Stimulated activated CD4-positive, alpha-beta T cell treated with anti-CD3 and anti-CD28 coated beads, Interleukin-4, amount 100 ng/mL, for 48 hours (primary cell): ENCODE measurements at regions not wholly inside any gene's neighbourhood (a gene's known extent, or its start where the extent isn't known, plus 50 kb on each side); places are given as distances from the start of the nearest gene placed in this dataset.

Source experiments
- DNase-seq, 2 donors: peaks; one replicate each; pipeline ENCODE4 v3.0.0-alpha.2; 2020; ENCODE audit warnings: low read depth in 2 of 2

GRCh38 chr13:29713839-29714238 is 118.4 kb upstream of the SLC7A1 start:
- no peak for DNase-seq

GRCh38 chr13:29711776-29712175 is 116.3 kb upstream of the SLC7A1 start:
- DNase-seq, result no peak

- no peak for DNase-seq
Measured at GRCh38 chr13:29710511-29710910, 115.0 kb upstream of the SLC7A1 start.

GRCh38 chr13:29709407-29710069 is 114.0 kb upstream of the SLC7A1 start:
- DNase-seq, result no peak

GRCh38 chr13:29707876-29708543 is 112.5 kb upstream of the SLC7A1 start:
- DNase-seq, result peak; percentile 32 to 40

- DNase-seq, result no peak
Measured at GRCh38 chr13:29706923-29707322, 111.4 kb upstream of the SLC7A1 start.

- DNase-seq, result no peak
Measured at GRCh38 chr13:29704648-29705047, 109.2 kb upstream of the SLC7A1 start.

GRCh38 chr13:29703421-29703820 is 107.9 kb upstream of the SLC7A1 start:
- DNase-seq, result no peak

GRCh38 chr13:29702912-29703351 is 107.4 kb upstream of the SLC7A1 start:
- DNase-seq, result no peak

- DNase-seq, result no peak
Measured at GRCh38 chr13:29698106-29698505, 102.6 kb upstream of the SLC7A1 start.

- no peak for DNase-seq
Measured at GRCh38 chr13:29696606-29697005, 101.1 kb upstream of the SLC7A1 start.

- DNase-seq, result no peak
Measured at GRCh38 chr13:29693275-29693945, 97.9 kb upstream of the SLC7A1 start.

GRCh38 chr13:29689548-29689947 is 94.1 kb upstream of the SLC7A1 start:
- DNase-seq, result no peak

- DNase-seq, result no peak
Measured at GRCh38 chr13:29688193-29688592, 92.7 kb upstream of the SLC7A1 start.

- DNase-seq, result no peak
Measured at GRCh38 chr13:29684441-29684840, 89.0 kb upstream of the SLC7A1 start.

- DNase-seq, result no peak
Measured at GRCh38 chr13:29683041-29683440, 87.6 kb upstream of the SLC7A1 start.

GRCh38 chr13:29681864-29682263 is 86.4 kb upstream of the SLC7A1 start:
- DNase-seq, result no peak

- no peak for DNase-seq
Measured at GRCh38 chr13:29679396-29680053, 84.0 kb upstream of the SLC7A1 start.

GRCh38 chr13:29677627-29678026 is 82.1 kb upstream of the SLC7A1 start:
- no peak for DNase-seq

GRCh38 chr13:29676941-29677452 is 81.5 kb upstream of the SLC7A1 start:
- no peak for DNase-seq

GRCh38 chr13:29676535-29676934 is 81.0 kb upstream of the SLC7A1 start:
- DNase-seq, result no peak

- DNase-seq, result no peak
Measured at GRCh38 chr13:29674532-29674931, 79.0 kb upstream of the SLC7A1 start.
